ENCODE measurements at regions not wholly inside any gene's neighbourhood (a gene's known extent, or its start where the extent isn't known, plus 50 kb on each side); places are given as distances from the start of the nearest gene placed in this dataset.
"Not testable (repeated sequence)": the region's sequence is repeated elsewhere in the genome, so short reads cannot be mapped to it uniquely, and the experiment has no call there.

DNA sequence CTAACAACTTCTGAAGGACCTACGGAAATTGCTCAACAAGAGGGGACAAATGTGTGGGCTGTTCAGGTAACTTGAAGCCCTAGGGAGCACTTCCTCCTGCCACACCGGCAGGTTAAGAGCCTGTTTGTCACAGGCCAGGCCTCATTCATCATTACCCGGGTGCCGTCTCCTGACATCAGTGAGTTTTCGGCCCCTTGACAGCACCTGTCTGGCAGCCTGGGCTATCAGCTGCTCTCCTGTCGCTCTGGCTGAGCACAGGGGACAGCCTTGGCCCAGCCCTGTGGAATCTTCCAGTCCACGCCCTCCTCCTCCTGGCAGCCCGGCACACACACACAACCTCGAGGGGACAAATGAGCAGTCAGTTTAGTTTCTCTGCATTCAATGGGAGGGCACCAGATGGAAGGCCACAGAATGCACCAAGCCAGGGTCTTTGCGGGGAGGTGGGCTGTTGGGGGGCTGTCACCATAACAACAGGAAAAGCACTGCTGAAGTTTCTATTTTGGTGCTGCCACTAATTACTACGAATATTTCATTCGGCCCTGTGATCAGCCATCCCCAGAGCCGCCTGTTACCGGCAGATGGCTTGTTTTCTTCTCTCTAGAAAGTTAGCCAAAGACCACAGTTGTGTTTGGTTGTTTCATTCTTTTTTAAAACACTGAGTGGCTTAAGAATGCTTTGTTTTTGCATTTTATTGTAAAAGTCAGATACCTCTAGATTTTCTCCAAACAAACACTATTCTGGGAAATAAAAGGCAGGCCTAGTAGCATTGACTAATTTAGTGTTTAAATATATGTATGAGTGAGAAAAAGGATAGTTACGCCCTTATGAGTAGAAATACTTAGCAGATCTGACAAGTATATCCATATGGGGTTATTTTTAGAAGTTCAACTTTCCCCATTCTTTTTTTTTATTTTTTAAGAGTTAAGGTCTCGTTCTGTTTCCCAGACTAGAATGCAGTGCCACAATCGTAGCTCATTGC lies 189.9 kb upstream of the NDUFV2 start:
- peaks cover 2% of the 10 kb centered on the region for H3K9me3 ChIP-seq (ENCODE audit: control insufficient read depth, insufficient read depth, low read length)
- no peak overlapping the region for H3K4me3 ChIP-seq (ENCODE audit: low read depth, low read length)
- 41% methylated on average over 11 of the region's 17 CpGs for WGBS (ENCODE audit: insufficient coverage)
- H3K27ac ChIP-seq (ENCODE audit: low read depth, low read length), result no peak overlapping the region
- peaks cover 5% of the 10 kb centered on the region for H3K4me1 ChIP-seq (ENCODE audit: control insufficient read depth, insufficient read depth, low read length)
- no peaks in the 10 kb centered on the region for H3K36me3 ChIP-seq (ENCODE audit: control insufficient read depth, insufficient read depth, low read length)
- H3K27me3 ChIP-seq (ENCODE audit: control insufficient read depth, insufficient read depth, low read length), result no peaks in the 10 kb centered on the region
- DNase-seq (ENCODE audit: low read depth in 4 of 6, low spot score in 6 of 6), result peak in 5 of 6 donors; percentile 4 to 91 (median 22)

DNA sequence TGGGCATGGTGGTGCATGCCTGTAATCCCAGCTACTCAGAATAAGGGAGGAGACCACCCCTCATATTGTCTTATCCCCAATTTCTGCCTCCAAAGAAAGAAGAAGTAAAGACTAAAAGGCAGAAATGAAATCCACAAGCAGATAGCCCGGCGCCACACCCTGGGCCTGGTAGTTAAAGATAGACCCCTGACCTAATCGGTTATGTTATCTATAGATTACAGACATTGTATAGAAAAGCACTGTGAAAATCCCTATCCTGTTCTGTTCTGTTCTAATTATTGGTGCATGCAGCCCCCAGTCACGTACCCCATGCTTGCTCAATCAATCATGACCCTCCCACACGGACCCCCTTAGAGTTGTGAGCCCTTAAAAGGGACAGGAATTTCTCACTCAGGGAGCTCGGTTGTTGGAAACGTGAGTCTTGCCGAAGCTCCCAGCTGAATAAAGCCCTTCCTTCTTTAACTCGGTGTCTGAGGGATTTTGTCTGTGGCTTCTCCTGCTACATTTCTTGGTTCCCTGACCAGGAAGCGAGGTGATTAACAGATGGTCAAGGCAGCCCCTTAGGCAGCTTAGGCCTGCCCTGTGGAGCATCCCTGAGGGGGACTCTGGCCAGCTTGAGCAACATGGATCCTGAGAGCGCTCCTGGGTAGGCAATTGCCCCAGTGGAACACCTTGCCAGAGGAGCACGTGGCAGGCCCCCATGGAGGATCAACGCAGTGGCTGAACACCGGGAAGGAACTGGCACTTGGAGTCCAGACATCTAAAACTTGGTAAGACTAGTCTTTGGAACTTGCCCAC lies 188.7 kb upstream of the NDUFV2 start:
- not testable (repeated sequence) for H3K4me3 ChIP-seq (ENCODE audit: low read depth, low read length); H3K27me3 ChIP-seq (ENCODE audit: control insufficient read depth, insufficient read depth, low read length); H3K27ac ChIP-seq (ENCODE audit: low read depth, low read length); H3K4me1 ChIP-seq (ENCODE audit: control insufficient read depth, insufficient read depth, low read length); H3K36me3 ChIP-seq (ENCODE audit: control insufficient read depth, insufficient read depth, low read length); H3K9me3 ChIP-seq (ENCODE audit: control insufficient read depth, insufficient read depth, low read length); DNase-seq (ENCODE audit: low read depth in 4 of 6, low spot score in 6 of 6)
- WGBS (ENCODE audit: insufficient coverage), result 86% methylated on average over 10 of the region's 14 CpGs

DNA sequence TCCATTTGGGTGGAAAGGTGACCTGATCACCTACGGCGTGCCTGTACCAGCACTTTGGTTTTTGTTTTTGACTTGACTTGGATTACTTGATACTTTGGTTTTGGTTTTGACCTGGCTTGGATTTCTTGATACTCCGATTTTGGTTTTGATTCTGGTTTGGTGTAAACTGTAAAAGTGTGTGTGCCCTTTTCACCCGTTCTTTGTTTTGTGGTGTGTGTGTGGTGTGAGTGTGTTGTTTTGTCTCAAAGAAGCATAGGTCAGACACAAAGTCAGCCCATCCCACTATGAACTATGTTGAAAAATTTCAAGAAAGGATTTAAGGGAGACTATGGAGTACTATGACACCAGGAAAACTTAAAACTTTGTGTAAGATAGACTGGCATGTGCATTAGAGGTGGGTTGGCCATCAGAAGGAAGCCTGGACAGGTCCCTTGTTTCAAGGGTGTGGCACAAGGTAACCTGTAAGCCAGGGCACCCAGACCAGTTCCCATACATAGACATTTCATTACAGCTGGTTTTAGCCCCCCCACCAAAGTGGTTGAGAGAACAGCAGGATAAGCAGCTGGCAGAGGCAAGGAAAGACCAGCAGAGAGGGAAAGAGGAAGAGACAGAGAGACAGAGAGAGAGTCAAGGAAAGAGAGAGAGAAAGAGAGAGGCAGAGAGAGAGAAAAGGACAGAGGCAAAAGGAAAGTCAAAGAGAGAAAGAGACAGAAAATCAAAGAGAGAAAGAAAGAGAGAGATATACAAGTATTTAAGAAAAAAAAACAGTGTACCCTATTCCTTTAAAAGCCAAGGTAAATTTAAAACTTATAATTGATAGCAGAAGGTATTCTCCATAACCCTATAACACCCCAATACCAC lies 187.9 kb upstream of the NDUFV2 start:
- not testable (repeated sequence) for H3K27ac ChIP-seq (ENCODE audit: low read depth, low read length); H3K4me1 ChIP-seq (ENCODE audit: control insufficient read depth, insufficient read depth, low read length); H3K27me3 ChIP-seq (ENCODE audit: control insufficient read depth, insufficient read depth, low read length); DNase-seq (ENCODE audit: low read depth in 4 of 6, low spot score in 6 of 6); H3K9me3 ChIP-seq (ENCODE audit: control insufficient read depth, insufficient read depth, low read length); H3K4me3 ChIP-seq (ENCODE audit: low read depth, low read length); H3K36me3 ChIP-seq (ENCODE audit: control insufficient read depth, insufficient read depth, low read length)
- WGBS (ENCODE audit: insufficient coverage), result 70% methylated on average over 2 of the region's 4 CpGs

DNA sequence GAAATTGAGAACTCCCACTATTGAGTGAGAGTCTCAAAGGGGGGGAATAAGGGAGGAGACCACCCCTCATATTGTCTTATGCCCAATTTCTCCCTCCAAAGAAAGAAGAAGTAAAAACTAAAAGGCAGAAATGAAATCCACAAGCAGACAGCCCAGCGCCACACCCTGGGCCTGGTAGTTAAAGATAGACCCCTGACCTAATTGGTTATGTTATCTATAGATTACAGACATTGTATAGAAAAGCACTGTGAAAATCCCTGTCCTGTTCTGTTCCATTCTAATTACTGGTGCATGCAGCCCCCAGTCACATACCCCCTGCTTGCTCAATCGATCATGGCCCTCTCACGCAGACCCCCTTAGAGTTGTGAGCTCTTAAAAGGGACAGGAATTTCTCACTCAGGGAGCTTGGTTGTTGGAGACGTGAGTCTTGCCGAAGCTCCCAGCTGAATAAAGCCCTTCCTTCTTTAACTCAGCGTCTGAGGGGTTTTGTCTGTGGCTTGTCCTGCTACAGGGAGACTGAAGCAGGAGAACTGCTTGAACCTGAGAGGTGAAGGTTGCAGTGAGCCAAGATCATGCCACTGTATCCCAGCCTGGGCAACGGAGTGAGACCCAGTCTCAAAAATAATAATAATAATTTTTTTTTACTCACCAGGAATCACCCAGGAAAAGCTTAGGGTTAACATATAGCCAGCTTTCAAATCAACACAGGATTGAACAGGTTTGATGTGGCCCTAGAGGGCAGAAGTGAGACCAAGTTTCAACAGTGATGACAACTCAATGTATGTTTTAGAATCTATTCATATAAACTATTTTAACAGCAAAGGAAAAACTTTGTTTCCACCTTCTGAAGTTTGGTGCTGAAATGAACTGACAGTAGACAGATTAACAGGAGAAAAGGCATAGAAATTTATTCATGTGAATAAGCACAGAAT lies 181.4 kb upstream of the NDUFV2 start:
- H3K36me3 ChIP-seq (ENCODE audit: control insufficient read depth, insufficient read depth, low read length), result not testable (repeated sequence)

DNA sequence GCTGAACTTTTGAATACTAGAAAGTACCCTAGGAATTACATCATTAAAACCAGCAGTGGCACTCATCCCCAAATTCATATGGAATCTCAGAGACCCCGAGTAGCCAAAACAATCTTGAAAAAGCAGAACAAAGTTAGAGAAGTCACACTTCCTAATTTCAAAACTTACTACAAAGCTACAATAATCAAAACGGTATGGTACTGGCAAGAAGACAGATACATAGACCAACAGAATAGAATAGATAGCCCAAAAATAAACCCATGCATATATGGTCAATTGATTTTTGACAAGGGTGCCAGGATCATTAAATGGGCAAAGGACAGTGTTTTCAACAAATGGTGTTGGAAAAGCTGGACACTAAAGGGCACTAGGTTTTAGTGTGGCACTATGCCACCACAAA lies 176.0 kb upstream of the NDUFV2 start:
- H3K9me3 ChIP-seq (ENCODE audit: control insufficient read depth, insufficient read depth, low read length), result peaks cover 8% of the 10 kb centered on the region
- no peak for DNase-seq (ENCODE audit: low read depth in 4 of 6, low spot score in 6 of 6)
- H3K4me3 ChIP-seq (ENCODE audit: low read depth, low read length), result no peak overlapping the region
- WGBS (ENCODE audit: insufficient coverage), result no CpG with 5 or more reads among the region's 2 CpGs
- no peaks in the 10 kb centered on the region for H3K27me3 ChIP-seq (ENCODE audit: control insufficient read depth, insufficient read depth, low read length)
- no peak overlapping the region for H3K27ac ChIP-seq (ENCODE audit: low read depth, low read length)
- H3K36me3 ChIP-seq (ENCODE audit: control insufficient read depth, insufficient read depth, low read length), result no peaks in the 10 kb centered on the region
- no peaks in the 10 kb centered on the region for H3K4me1 ChIP-seq (ENCODE audit: control insufficient read depth, insufficient read depth, low read length)

More for the DNA sequence above, 181.4 kb upstream of the NDUFV2 start:
- H3K27me3 ChIP-seq (ENCODE audit: control insufficient read depth, insufficient read depth, low read length); DNase-seq (ENCODE audit: low read depth in 4 of 6, low spot score in 6 of 6); H3K4me3 ChIP-seq (ENCODE audit: low read depth, low read length); H3K27ac ChIP-seq (ENCODE audit: low read depth, low read length); H3K9me3 ChIP-seq (ENCODE audit: control insufficient read depth, insufficient read depth, low read length); H3K4me1 ChIP-seq (ENCODE audit: control insufficient read depth, insufficient read depth, low read length): not testable (repeated sequence)
- no CpG with 5 or more reads among the region's 7 CpGs for WGBS (ENCODE audit: insufficient coverage)

DNA sequence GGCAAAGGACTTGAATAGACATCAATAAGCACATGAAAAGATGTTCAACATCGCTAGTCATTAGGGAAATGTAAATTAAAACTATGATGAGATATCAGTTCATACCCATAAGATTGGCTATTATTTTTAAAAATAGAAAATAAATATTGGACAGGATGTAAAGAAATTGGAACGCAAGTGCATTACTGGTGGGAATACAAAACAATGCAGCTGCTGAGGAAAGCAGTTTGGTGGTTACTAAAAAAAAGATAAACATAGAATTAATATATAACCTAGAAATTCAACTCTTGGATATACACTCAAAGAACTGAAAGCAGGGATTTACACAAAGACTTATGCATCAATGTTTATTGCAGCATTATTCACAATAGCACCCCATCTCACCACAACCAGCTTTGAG lies 174.5 kb upstream of the NDUFV2 start:
- peaks cover 8% of the 10 kb centered on the region for H3K9me3 ChIP-seq (ENCODE audit: control insufficient read depth, insufficient read depth, low read length)
- no peak for DNase-seq (ENCODE audit: low read depth in 4 of 6, low spot score in 6 of 6)
- WGBS (ENCODE audit: insufficient coverage), result no CpG with 5 or more reads among the region's 2 CpGs
- no peak overlapping the region for H3K27ac ChIP-seq (ENCODE audit: low read depth, low read length)
- no peaks in the 10 kb centered on the region for H3K36me3 ChIP-seq (ENCODE audit: control insufficient read depth, insufficient read depth, low read length)
- H3K4me1 ChIP-seq (ENCODE audit: control insufficient read depth, insufficient read depth, low read length), result no peaks in the 10 kb centered on the region
- H3K4me3 ChIP-seq (ENCODE audit: low read depth, low read length), result no peak overlapping the region
- no peaks in the 10 kb centered on the region for H3K27me3 ChIP-seq (ENCODE audit: control insufficient read depth, insufficient read depth, low read length)

DNA sequence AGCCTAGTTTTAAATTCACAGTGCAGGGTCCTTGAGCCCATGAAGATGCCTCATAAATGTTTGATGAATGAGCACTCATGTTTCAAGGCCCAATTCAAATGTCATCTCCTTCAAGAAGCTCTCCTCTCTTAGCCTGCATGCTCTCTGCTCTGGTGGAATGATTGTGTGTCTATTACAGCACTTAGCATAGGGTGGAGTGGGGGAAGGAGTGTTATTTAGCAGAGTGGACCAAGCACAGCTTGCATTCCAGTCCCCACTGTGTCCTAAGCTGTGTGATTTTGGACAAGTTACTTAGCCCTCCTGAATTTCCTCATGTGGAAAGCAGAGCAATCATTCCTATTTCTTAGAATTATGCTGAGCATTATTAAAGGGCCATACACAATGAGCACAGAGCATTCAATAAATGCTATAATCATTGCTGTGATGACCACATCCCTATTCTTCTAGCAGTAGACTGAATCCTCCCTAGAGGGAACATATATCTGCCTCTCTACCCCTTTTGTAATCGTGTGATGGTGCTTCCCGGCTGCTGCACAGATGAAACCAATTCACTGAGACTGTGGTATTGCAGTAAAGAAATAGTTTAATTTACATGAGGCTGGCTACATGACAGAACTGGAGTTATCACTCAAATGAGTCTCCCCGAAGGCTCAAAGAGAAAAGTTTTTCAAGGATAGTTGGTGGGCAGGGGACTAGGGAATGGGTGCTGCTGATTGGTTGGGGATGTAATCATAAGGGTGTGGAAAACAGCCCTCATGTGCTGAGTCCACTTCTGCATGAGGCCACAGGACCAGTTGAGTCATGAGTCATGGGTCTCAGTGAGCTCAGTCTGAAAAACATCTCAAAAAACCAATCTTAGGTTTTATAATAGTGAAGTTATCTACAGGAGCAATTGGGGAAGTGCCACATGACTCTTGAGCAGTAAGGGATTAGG lies 173.4 kb upstream of the NDUFV2 start:
- WGBS (ENCODE audit: insufficient coverage), result 96% methylated on average over 3 of the region's 3 CpGs
- H3K4me3 ChIP-seq (ENCODE audit: low read depth, low read length), result no peak overlapping the region
- H3K27ac ChIP-seq (ENCODE audit: low read depth, low read length), result no peak overlapping the region
- no peaks in the 10 kb centered on the region for H3K4me1 ChIP-seq (ENCODE audit: control insufficient read depth, insufficient read depth, low read length)
- no peaks in the 10 kb centered on the region for H3K36me3 ChIP-seq (ENCODE audit: control insufficient read depth, insufficient read depth, low read length)
- H3K9me3 ChIP-seq (ENCODE audit: control insufficient read depth, insufficient read depth, low read length), result peaks cover 8% of the 10 kb centered on the region
- no peak for DNase-seq (ENCODE audit: low read depth in 4 of 6, low spot score in 6 of 6)
- H3K27me3 ChIP-seq (ENCODE audit: control insufficient read depth, insufficient read depth, low read length), result no peaks in the 10 kb centered on the region

DNA sequence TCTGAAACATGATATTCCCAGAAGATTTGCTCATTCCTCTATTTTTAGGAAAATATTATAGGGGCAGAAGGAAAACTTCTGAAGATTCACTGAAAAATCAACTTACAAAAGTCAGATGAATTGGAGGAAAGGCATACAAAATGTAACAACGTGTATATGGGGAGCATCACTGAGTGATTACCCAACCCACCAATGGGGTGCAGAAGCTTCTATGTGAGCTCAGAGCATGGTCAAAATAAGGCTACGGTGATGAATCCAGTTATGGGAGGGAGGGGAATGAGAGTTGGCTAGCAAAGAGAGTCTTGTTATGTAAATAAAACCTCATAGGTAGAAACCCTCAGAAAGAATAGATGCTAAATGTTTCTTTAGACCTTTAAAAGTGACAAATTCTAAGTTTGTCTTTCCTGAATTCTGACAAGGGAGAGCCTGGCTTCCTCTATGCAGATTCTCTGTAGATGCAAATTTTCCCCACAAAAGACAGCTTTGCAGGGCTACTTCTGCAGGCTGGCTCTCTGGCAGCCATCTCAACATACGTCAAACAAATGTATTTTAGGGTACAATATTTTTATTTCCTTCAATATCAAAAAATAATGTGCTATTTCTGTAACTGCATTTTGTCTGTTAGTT lies 171.4 kb upstream of the NDUFV2 start:
- no peaks in the 10 kb centered on the region for H3K27me3 ChIP-seq (ENCODE audit: control insufficient read depth, insufficient read depth, low read length)
- H3K4me1 ChIP-seq (ENCODE audit: control insufficient read depth, insufficient read depth, low read length), result no peaks in the 10 kb centered on the region
- peaks cover 8% of the 10 kb centered on the region for H3K9me3 ChIP-seq (ENCODE audit: control insufficient read depth, insufficient read depth, low read length)
- H3K4me3 ChIP-seq (ENCODE audit: low read depth, low read length), result no peak overlapping the region
- no peak for DNase-seq (ENCODE audit: low read depth in 4 of 6, low spot score in 6 of 6)
- no peaks in the 10 kb centered on the region for H3K36me3 ChIP-seq (ENCODE audit: control insufficient read depth, insufficient read depth, low read length)
- WGBS (ENCODE audit: insufficient coverage), result 40% methylated on average over 1 of the region's 3 CpGs
- no peak overlapping the region for H3K27ac ChIP-seq (ENCODE audit: low read depth, low read length)

Data from spinal cord (tissue), 9 donors.